NCI-H2029 (cell line): ENCODE measurements at regions not wholly inside any gene's neighbourhood (a gene's known extent, or its start where the extent isn't known, plus 50 kb on each side); places are given as distances from the start of the nearest gene placed in this dataset.
"Not testable (repeated sequence)": the region's sequence is repeated elsewhere in the genome, so short reads cannot be mapped to it uniquely, and the experiment has no call there.

Experiments used
- DNase-seq: peaks from one replicate; lab custom pipeline; 2025; lab: John Stamatoyannopoulos, UW

GRCh38 chr5:118282480-118283038 is 705.8 kb downstream of the DTWD2 start:
- not testable (repeated sequence) for DNase-seq

- no peak for DNase-seq
Measured at GRCh38 chr5:118279540-118280294, 708.6 kb downstream of the DTWD2 start.

GRCh38 chr5:118270526-118270925 is 717.8 kb downstream of the DTWD2 start:
- no peak for DNase-seq

- DNase-seq: no peak
Measured at GRCh38 chr5:118258223-118258622, 730.1 kb downstream of the DTWD2 start.

- DNase-seq: no peak
Measured at GRCh38 chr5:118257066-118257465, 731.3 kb downstream of the DTWD2 start.

GRCh38 chr5:118253225-118254061 is 734.9 kb downstream of the DTWD2 start:
- no peak for DNase-seq

- DNase-seq: no peak
Measured at GRCh38 chr5:118249386-118249785, 739.0 kb downstream of the DTWD2 start.

GRCh38 chr5:118247458-118247857 is 740.9 kb downstream of the DTWD2 start:
- no peak for DNase-seq

- no peak for DNase-seq
Measured at GRCh38 chr5:118243613-118244012, 744.7 kb downstream of the DTWD2 start.

- no peak for DNase-seq
Measured at GRCh38 chr5:118243068-118243467, 745.3 kb downstream of the DTWD2 start.

GRCh38 chr5:118236108-118236849 is 752.1 kb downstream of the DTWD2 start:
- no peak for DNase-seq

- no peak for DNase-seq
Measured at GRCh38 chr5:118233606-118234005, 754.7 kb downstream of the DTWD2 start.

- no peak for DNase-seq
Measured at GRCh38 chr5:118228489-118228888, 759.9 kb downstream of the DTWD2 start.

- DNase-seq: no peak
Measured at GRCh38 chr5:118224546-118224945, 763.8 kb downstream of the DTWD2 start.

GRCh38 chr5:118220556-118221195 is 767.7 kb downstream of the DTWD2 start:
- DNase-seq: no peak

GRCh38 chr5:118211606-118212005 is 776.7 kb downstream of the DTWD2 start:
- no peak for DNase-seq

GRCh38 chr5:118208031-118208453 is 780.3 kb downstream of the DTWD2 start:
- no peak for DNase-seq

GRCh38 chr5:118199801-118200200 is 788.5 kb downstream of the DTWD2 start:
- DNase-seq: no peak

GRCh38 chr5:118196229-118196628 is 792.1 kb downstream of the DTWD2 start:
- no peak for DNase-seq

- no peak for DNase-seq
Measured at GRCh38 chr5:118195211-118195610, 793.1 kb downstream of the DTWD2 start.

- no peak for DNase-seq
Measured at GRCh38 chr5:118193194-118193905, 795.0 kb downstream of the DTWD2 start.
